B cell (primary cell): ENCODE measurements at regions not wholly inside any gene's neighbourhood (a gene's known extent, or its start where the extent isn't known, plus 50 kb on each side); places are given as distances from the start of the nearest gene placed in this dataset.

Experiments
- ATAC-seq: fragments of 200-7000 bp; cut with Tn5 transposase; one replicate; pipeline ENCODE4 v1.10.0; 2021; ENCODE audit warnings: low read depth, mild to moderate bottlenecking, moderate number of reproducible peaks, moderate library complexity
- CTCF ChIA-PET: fragments of 350-600 bp; sonication (Branson Sonifier 250); formaldehyde crosslinking; loops from one replicate; lab custom pipeline; 2021; ENCODE audit warnings: antibody characterized with exemption, inconsistent platforms; lab: Charles Lee
- POLR2A ChIA-PET: fragments of 350-600 bp; sonication (Branson Sonifier 250); formaldehyde crosslinking; loops from one replicate; lab custom pipeline; 2021; ENCODE audit warnings: antibody characterized with exemption; lab: Charles Lee
- DNase-seq: peaks from one replicate; pipeline ENCODE4 v3.0.0; 2013
- H2AFZ ChIP-seq: 2 replicates; pipeline ENCODE4 v1.6.1; 2012; ENCODE audit warnings: mild to moderate bottlenecking, low read depth, low read length; ENCODE audit not compliant: insufficient read depth, poor library complexity, severe bottlenecking
- H3K27ac ChIP-seq, 2 donors: 1 replicate in 1 of 2; 2 replicates in 1 of 2; pipeline ENCODE4 v1.5.1; 2012 to 2013; ENCODE audit warnings: low read length in 2 of 2, mild to moderate bottlenecking in 2 of 2, moderate library complexity in 1 of 2
- H3K27me3 ChIP-seq, 4 experiments: fragments of 200-600 bp in 1 of 4; sonication (generic) in 1 of 4; replicated peaks in 1 of 4; 1 replicate in 2 of 4; 2 replicates in 2 of 4; pipeline versions ENCODE4 v1.6.1 to v1.7.0; 2013 to 2016; ENCODE audit warnings: low read length in 3 of 4, mild to moderate bottlenecking in 2 of 4, mixed read lengths in 1 of 4, moderate library complexity in 1 of 4; ENCODE audit not compliant: insufficient read depth in 4 of 4, control insufficient read depth in 3 of 4; ENCODE audit errors: control extremely low read depth in 1 of 4
- H3K36me3 ChIP-seq, 2 experiments: replicated peaks in 1 of 2; 1 replicate in 1 of 2; 2 replicates in 1 of 2; pipeline versions ENCODE4 v1.6.1 to v1.7.1; 2013; ENCODE audit warnings: low read length in 1 of 2; ENCODE audit not compliant: insufficient read depth in 2 of 2, control insufficient read depth in 1 of 2; ENCODE audit errors: control extremely low read depth in 1 of 2, extremely low read depth in 1 of 2
- H3K4me1 ChIP-seq, 2 donors: fragments of 200-600 bp in 1 of 2; sonication (generic) in 1 of 2; 1 replicate in 1 of 2; 2 replicates in 1 of 2; pipeline versions ENCODE4 v1.5.1 to v1.6.1; 2013 to 2017; ENCODE audit warnings: low read length in 2 of 2; ENCODE audit not compliant: control insufficient read depth in 2 of 2, insufficient read depth in 2 of 2
- H3K4me2 ChIP-seq: replicated peaks from 2 replicates; pipeline ENCODE3; 2012; ENCODE audit warnings: mild to moderate bottlenecking, low read depth, low read length; ENCODE audit not compliant: poor library complexity, severe bottlenecking
- H3K4me3 ChIP-seq, 5 experiments: fragments of 200-600 bp in 1 of 5; sonication (generic) in 1 of 5; 1 replicate in 3 of 5; 2 replicates in 2 of 5; pipeline versions ENCODE4 v1.5.1 to v1.7.0; 2011 to 2016; ENCODE audit warnings: low read length in 4 of 5, mild to moderate bottlenecking in 4 of 5, low read depth in 2 of 5, control low read depth in 1 of 5, moderate library complexity in 1 of 5; ENCODE audit not compliant: insufficient read depth in 1 of 5; ENCODE audit errors: control extremely low read depth in 1 of 5, extremely low read depth in 1 of 5
- H3K79me2 ChIP-seq: fragments of 200-600 bp; sonication (generic); one replicate; pipeline ENCODE4 v1.6.0; 2016; ENCODE audit warnings: low read length; ENCODE audit not compliant: control insufficient read depth, insufficient read depth
- H3K9ac ChIP-seq: fragments of 200-600 bp; sonication (generic); 2 replicates; pipeline ENCODE4 v1.6.1; 2017; ENCODE audit warnings: mild to moderate bottlenecking, low read length, moderate library complexity
- H3K9me3 ChIP-seq, 3 donors: one replicate each; pipeline versions ENCODE4 v1.6.1 to v1.7.1; 2013; ENCODE audit warnings: low read length in 2 of 3; ENCODE audit not compliant: control insufficient read depth in 2 of 3, insufficient read depth in 1 of 3; ENCODE audit errors: control extremely low read depth in 1 of 3
- H4K20me1 ChIP-seq: 2 replicates; pipeline ENCODE4 v1.6.0; 2012; ENCODE audit warnings: mild to moderate bottlenecking, low read length; ENCODE audit not compliant: insufficient read depth, control insufficient read depth, poor library complexity, severe bottlenecking
- H3K27ac Mint-ChIP-seq: one replicate; pipeline ENCODE4 v1.8.0; 2021; ENCODE audit warnings: mixed read lengths
- H3K27me3 Mint-ChIP-seq: one replicate; pipeline ENCODE4 v1.8.0; 2021; ENCODE audit warnings: mixed read lengths
- H3K4me1 Mint-ChIP-seq: one replicate; pipeline ENCODE4 v1.8.0; 2021; ENCODE audit warnings: mixed read lengths
- H3K4me3 Mint-ChIP-seq: one replicate; pipeline ENCODE4 v1.8.0; 2021; ENCODE audit warnings: mixed read lengths
- H3K9me3 Mint-ChIP-seq: one replicate; pipeline ENCODE4 v1.8.0; 2022; ENCODE audit warnings: mixed read lengths; ENCODE audit not compliant: insufficient read depth
- EZH2 ChIP-seq: IDR thresholded peaks from 2 replicates; pipeline ENCODE4 v1.6.1; 2012; ENCODE audit warnings: borderline replicate concordance, low read depth, mild to moderate bottlenecking, moderate library complexity, low read length; ENCODE audit not compliant: insufficient read depth, poor library complexity, severe bottlenecking
- WGBS: methylation state at CpG from one replicate; pipeline ENCODE4 v1.1.5; 2013; ENCODE audit warnings: missing lambda C conversion rate; ENCODE audit not compliant: insufficient coverage; 5-methylcytosine and 5-hydroxymethylcytosine counted together
- intact Hi-C: fragments of 100-400 bp; cut with micrococcal nuclease; formaldehyde crosslinking; loops from one replicate; pipeline ENCODE4 v1.10.0; 2022
- TF ChIP-seq, protein P1 (sequence below): fragments of 200-600 bp; IDR thresholded peaks from one replicate; pipeline ENCODE4 v1.8.0; 2022; ENCODE audit warnings: antibody characterized with exemption, mild to moderate bottlenecking

DNA sequence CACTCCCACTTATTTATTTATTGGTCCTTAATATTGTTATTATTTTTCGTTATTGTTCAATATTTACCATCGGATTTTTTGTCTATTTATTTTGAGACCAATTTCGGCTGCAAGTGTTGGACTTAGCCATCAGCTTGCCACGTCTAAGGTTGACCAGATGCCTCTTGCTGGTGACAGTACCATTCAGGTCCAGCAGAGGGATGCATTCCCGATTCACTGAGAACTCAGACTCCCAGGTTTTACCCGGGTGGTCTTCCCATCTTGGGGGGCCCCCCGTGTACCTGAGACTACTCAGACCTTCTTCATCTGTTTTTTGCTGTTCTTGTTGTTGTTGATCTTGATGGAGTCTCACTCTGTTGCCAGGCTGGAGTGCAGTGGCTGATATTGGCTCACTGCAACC is 1435.2 kb downstream of the UQCRFS1 start:
- WGBS: 98% methylated on average over 4 of the region's 7 CpGs
- peaks cover 1 to 22% (median 18%) of the 10 kb centered on the region in 3 donors for H3K9me3 ChIP-seq
- H3K27ac ChIP-seq: no peak overlapping the region
- H3K4me3 Mint-ChIP-seq: no peak overlapping the region
- no peak overlapping the region for H3K27ac Mint-ChIP-seq
- peaks cover 22% of the 10 kb centered on the region for H3K79me2 ChIP-seq
- intact Hi-C loops: no loop called here
- H3K36me3 ChIP-seq: peaks cover 0 to 2% of the 10 kb centered on the region in 2 experiments
- H3K9ac ChIP-seq: no peak overlapping the region
- H3K4me3 ChIP-seq: no peak overlapping the region
- no peak for TF ChIP-seq EZH2
- TF ChIP-seq, protein P1, sequence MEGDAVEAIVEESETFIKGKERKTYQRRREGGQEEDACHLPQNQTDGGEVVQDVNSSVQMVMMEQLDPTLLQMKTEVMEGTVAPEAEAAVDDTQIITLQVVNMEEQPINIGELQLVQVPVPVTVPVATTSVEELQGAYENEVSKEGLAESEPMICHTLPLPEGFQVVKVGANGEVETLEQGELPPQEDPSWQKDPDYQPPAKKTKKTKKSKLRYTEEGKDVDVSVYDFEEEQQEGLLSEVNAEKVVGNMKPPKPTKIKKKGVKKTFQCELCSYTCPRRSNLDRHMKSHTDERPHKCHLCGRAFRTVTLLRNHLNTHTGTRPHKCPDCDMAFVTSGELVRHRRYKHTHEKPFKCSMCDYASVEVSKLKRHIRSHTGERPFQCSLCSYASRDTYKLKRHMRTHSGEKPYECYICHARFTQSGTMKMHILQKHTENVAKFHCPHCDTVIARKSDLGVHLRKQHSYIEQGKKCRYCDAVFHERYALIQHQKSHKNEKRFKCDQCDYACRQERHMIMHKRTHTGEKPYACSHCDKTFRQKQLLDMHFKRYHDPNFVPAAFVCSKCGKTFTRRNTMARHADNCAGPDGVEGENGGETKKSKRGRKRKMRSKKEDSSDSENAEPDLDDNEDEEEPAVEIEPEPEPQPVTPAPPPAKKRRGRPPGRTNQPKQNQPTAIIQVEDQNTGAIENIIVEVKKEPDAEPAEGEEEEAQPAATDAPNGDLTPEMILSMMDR: no peak
- DNase-seq: no peak
- H3K27me3 ChIP-seq: no peaks in the 10 kb centered on the region
- peaks cover 18% of the 10 kb centered on the region for H3K4me1 Mint-ChIP-seq
- ChIA-PET POLR2A (no interaction called here), CTCF (no interaction called here)
- ATAC-seq: no peak
- no peaks in the 10 kb centered on the region for H4K20me1 ChIP-seq
- H3K27me3 Mint-ChIP-seq: no peaks in the 10 kb centered on the region
- H3K4me1 ChIP-seq: peaks cover 12 to 16% of the 10 kb centered on the region in 2 donors
- H3K9me3 Mint-ChIP-seq: peaks cover 14% of the 10 kb centered on the region
- H2AFZ ChIP-seq: no peak overlapping the region
- H3K4me2 ChIP-seq: no peak overlapping the region

DNA sequence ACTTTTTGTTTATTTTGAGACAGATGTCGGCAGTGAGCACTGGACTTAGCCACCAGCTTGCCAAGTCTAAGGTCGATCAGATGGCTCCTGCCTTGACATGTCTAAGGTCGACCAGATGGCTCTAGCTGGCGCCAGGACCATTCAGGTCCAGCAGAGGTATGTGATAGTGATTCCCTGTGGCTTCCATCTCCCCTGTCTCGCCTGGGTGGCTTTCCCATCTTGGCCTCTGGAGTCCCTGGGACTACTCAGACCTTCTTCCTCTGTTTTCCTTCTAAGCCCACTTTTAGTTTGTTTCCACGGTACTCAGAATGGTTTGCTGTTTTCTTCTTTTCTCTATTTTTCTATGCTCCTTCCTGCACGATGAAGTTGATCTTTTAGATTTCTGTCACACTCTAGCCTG is 1435.7 kb downstream of the UQCRFS1 start:
- intact Hi-C loops: no loop called here
- TF ChIP-seq, protein P1: no peak
- TF ChIP-seq EZH2: no peak
- H3K4me2 ChIP-seq: no peak overlapping the region
- H3K27ac ChIP-seq: no peak overlapping the region
- H3K4me3 ChIP-seq: no peak overlapping the region
- no peaks in the 10 kb centered on the region for H3K27me3 ChIP-seq
- peaks cover 0 to 2% of the 10 kb centered on the region in 2 experiments for H3K36me3 ChIP-seq
- 100% methylated on average over 5 of the region's 7 CpGs for WGBS
- POLR2A ChIA-PET: no interaction called here
- peak overlapping the region; percentile 15 for H3K27ac Mint-ChIP-seq
- CTCF ChIA-PET: no interaction called here
- no peak overlapping the region for H3K9ac ChIP-seq
- no peaks in the 10 kb centered on the region for H3K27me3 Mint-ChIP-seq
- DNase-seq: no peak
- H3K9me3 Mint-ChIP-seq: peaks cover 18% of the 10 kb centered on the region
- ATAC-seq: no peak
- peaks cover 20% of the 10 kb centered on the region for H3K79me2 ChIP-seq
- H3K4me1 ChIP-seq: peaks cover 12 to 16% of the 10 kb centered on the region in 2 donors
- peaks cover 18% of the 10 kb centered on the region for H3K4me1 Mint-ChIP-seq
- H4K20me1 ChIP-seq: no peaks in the 10 kb centered on the region
- H2AFZ ChIP-seq: no peak overlapping the region
- no peak overlapping the region for H3K4me3 Mint-ChIP-seq
- peaks cover 1 to 27% (median 19%) of the 10 kb centered on the region in 3 donors for H3K9me3 ChIP-seq
